Mucosa of descending colon (tissue), 3 donors: ENCODE measurements at regions not wholly inside any gene's neighbourhood (a gene's known extent, or its start where the extent isn't known, plus 50 kb on each side); places are given as distances from the start of the nearest gene placed in this dataset.
A peak's percentile ranks its signal among the peaks of the same experiment; 100 is the strongest.

Experiments
- ATAC-seq: fragments of 200-7000 bp; cut with Tn5 transposase; one replicate; pipeline ENCODE4 v1.9.1; 2020; ENCODE audit warnings: mild to moderate bottlenecking, moderate library complexity
- DNase-seq, 3 donors: peaks; one replicate each; pipeline ENCODE4 v3.0.0-alpha.2; 2020
- H3K36me3 ChIP-seq: fragments of 200-600 bp; one replicate; pipeline ENCODE4 v1.8.0; 2021; ENCODE audit warnings: low read depth, mild to moderate bottlenecking
- H3K4me1 ChIP-seq: fragments of 200-600 bp; one replicate; pipeline ENCODE4 v1.8.0; 2021; ENCODE audit warnings: low read depth, mild to moderate bottlenecking
- H3K4me3 ChIP-seq: fragments of 200-600 bp; one replicate; pipeline ENCODE4 v1.8.0; 2021; ENCODE audit warnings: mild to moderate bottlenecking
- H3K9me3 ChIP-seq: fragments of 200-600 bp; one replicate; pipeline ENCODE4 v1.8.0; 2021; ENCODE audit warnings: mild to moderate bottlenecking
- intact Hi-C, 2 donors: fragments of 100-400 bp; cut with DNase I in 1 of 2; cut with micrococcal nuclease in 1 of 2; formaldehyde crosslinking; loops; one replicate each; pipeline versions ENCODE4 v1.11.0 to v1.11.1; 2022; cut with DNase I, micrococcal nuclease
- TF ChIP-seq, protein P1 (sequence below): fragments of 200-600 bp; IDR thresholded peaks from one replicate; pipeline ENCODE4 v1.8.0; 2022; ENCODE audit warnings: antibody characterized with exemption, mild to moderate bottlenecking
- donor health status: DM: no; HTN: no; CAD: no; lungs with moderate emphysema.
- donor health status: DM: no; HTN: no; CAD: no.
- donor health status: DM: no; HTN: yes; CAD: no.

DNA sequence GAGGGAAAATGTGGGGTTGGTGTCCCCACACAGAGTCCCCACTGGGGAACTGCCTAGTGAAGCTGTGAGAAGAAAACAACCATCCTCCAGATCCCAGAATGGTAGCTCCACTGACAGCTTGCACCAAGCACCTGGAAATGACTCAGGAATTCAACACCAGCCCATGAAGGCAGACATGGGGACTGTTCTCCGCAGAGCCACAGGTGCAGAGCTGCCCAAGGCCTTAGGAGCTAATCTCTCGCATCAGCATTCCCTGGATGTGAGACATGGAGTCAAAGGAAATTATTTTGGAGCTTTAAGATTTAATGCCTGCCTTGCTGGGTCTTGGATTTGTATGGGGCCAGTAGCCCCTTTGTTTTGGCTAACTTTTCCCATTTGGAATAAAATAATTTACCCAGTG is 367.9 kb downstream of the FAM133A start:
- Histone ChIP-seq H3K4me1 (no peaks in the 10 kb centered on the region), H3K36me3 (no peaks in the 10 kb centered on the region), H3K9me3 (no peaks in the 10 kb centered on the region), H3K4me3 (no peak overlapping the region)
- ATAC-seq, result no peak
- TF ChIP-seq, protein P1, sequence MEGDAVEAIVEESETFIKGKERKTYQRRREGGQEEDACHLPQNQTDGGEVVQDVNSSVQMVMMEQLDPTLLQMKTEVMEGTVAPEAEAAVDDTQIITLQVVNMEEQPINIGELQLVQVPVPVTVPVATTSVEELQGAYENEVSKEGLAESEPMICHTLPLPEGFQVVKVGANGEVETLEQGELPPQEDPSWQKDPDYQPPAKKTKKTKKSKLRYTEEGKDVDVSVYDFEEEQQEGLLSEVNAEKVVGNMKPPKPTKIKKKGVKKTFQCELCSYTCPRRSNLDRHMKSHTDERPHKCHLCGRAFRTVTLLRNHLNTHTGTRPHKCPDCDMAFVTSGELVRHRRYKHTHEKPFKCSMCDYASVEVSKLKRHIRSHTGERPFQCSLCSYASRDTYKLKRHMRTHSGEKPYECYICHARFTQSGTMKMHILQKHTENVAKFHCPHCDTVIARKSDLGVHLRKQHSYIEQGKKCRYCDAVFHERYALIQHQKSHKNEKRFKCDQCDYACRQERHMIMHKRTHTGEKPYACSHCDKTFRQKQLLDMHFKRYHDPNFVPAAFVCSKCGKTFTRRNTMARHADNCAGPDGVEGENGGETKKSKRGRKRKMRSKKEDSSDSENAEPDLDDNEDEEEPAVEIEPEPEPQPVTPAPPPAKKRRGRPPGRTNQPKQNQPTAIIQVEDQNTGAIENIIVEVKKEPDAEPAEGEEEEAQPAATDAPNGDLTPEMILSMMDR, result no peak
- DNase-seq, result no peak
- intact Hi-C loops, result no loop called here

DNA sequence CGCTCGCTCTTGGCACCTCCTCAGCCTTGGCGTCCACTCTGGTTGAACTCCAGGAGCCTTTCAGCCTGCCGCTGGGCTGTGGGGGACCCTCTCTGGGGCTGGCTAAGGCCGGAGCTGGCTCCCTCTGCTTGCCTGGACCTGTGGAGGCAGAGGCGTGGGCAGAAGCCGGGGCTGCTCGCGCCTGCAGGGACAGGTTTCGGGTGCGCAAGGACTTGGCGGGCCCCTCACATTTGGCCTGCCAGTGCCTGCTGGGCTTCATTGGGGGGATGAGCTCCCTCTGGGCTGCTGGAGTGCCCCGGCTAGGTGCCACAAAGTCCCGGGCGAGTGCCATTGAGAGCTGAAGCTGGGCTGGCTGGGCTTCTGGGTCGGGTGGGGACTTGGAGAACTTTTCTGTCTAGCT is 371.7 kb downstream of the FAM133A start:
- Histone ChIP-seq H3K36me3 (no peaks in the 10 kb centered on the region), H3K9me3 (no peaks in the 10 kb centered on the region), H3K4me3 (no peak overlapping the region), H3K4me1 (no peaks in the 10 kb centered on the region)
- no peak for ATAC-seq
- intact Hi-C loops, result no loop called here
- DNase-seq, result no peak
- TF ChIP-seq, protein P1, result no peak

DNA sequence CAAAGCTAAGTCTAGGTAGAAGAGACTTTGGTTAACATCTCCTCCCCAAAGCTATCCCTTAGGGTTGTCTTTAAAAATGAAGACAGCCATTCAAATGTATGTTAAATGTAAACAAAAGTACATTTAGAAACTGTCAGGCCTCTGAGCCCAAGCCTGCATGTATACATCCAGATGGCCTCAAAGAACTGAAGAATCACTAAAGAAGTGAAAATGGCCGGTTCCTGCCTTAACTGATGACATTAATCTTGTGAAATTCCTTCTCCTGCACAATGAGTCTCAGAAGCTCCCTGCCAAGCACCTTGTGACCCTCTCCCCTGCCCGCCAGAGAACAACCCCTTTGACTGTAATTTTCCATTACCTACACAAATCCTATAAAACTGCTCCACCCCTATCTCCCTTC is 377.9 kb downstream of the FAM133A start:
- Histone ChIP-seq H3K36me3 (no peaks in the 10 kb centered on the region), H3K4me1 (no peaks in the 10 kb centered on the region), H3K4me3 (no peak overlapping the region), H3K9me3 (no peaks in the 10 kb centered on the region)
- DNase-seq (no peak), ATAC-seq (no peak)
- TF ChIP-seq, protein P1, result no peak
- intact Hi-C loops, result no loop called here

DNA sequence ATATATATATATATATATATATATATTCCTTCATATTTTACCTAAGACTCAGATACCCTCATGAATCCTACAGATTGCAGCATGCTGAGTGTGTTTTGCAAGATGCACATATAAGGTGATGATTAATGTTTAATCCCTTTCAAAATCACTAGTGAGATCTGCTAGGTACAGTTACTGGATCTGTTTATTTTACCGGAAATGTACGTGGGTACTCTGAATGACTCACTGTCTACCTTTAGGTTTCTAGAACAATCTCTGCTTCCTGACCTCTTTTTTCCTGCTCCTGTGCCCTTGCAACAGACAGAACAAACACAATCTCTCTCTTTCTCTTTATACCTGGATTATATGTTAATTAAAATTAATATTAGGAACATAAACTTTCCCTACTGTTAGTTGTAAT is 379.6 kb downstream of the FAM133A start:
- Histone ChIP-seq H3K4me3 (no peak overlapping the region), H3K9me3 (no peaks in the 10 kb centered on the region), H3K4me1 (no peaks in the 10 kb centered on the region), H3K36me3 (no peaks in the 10 kb centered on the region)
- intact Hi-C loops, result no loop called here
- ATAC-seq (no peak), DNase-seq (no peak)
- TF ChIP-seq, protein P1, result no peak

DNA sequence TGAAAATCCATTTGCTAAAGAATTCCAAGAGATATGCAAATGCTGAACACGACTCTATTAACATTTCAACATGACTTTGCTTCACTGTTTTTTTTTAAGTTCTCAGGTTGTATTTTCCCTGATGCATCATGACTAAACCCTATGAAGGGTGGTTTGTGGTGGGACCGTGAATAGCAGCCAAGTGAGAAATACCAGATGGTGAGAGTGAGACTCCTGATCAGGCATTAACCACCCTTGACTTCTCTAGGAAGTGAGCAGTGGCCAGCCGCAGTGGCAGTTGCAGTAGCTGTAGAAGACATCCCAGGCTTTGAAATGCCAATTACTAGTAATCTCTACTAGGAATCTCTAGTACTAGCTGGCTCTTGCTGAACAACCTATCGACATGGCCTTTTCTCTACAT is 383.4 kb downstream of the FAM133A start:
- DNase-seq, result no peak
- H3K9me3 ChIP-seq, result no peaks in the 10 kb centered on the region
- no peaks in the 10 kb centered on the region for H3K4me1 ChIP-seq
- no peaks in the 10 kb centered on the region for H3K36me3 ChIP-seq
- no peak for ATAC-seq
- intact Hi-C loops, result no loop called here
- TF ChIP-seq, protein P1, result no peak
- no peak overlapping the region for H3K4me3 ChIP-seq

DNA sequence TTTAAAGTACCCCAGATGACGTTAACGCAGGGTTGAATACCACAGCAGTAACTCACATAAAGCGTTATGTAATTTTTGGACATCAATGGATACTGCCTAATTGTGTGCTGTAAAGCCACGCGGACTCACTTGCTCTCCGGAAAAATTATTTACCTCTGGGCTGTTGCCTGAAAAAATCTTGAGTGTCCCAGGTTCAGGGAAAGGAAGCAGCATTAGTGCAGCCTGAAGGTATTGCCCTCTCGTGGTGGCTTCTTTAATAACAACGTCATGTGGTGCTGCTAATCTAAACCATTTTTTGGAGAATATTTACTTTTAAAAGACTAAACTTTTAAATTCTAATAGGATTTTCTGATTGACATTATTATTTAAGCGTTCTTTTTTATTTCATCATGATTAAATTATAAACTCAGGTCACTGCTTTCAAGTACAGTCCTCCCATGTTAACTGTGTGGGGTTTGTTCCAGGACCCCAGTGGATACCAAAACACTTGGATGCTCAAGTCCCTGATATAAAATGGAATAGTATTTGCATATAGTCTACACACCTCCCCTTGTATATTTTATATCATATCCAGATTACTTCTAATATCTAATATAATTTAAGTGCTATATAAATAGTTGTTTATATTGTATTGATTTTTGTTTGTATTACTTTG is 384.8 kb downstream of the FAM133A start:
- no peaks in the 10 kb centered on the region for H3K9me3 ChIP-seq
- intact Hi-C loops, result no loop called here
- ATAC-seq (no peak), DNase-seq (peak in 1 of 3 donors; percentile 25)
- H3K4me3 ChIP-seq, result no peak overlapping the region
- no peaks in the 10 kb centered on the region for H3K4me1 ChIP-seq
- TF ChIP-seq, protein P1, result no peak
- no peaks in the 10 kb centered on the region for H3K36me3 ChIP-seq
